ENCODE measurements at regions not wholly inside any gene's neighbourhood (a gene's known extent, or its start where the extent isn't known, plus 50 kb on each side); places are given as distances from the start of the nearest gene placed in this dataset.

GRCh38 chr11:19407677-19408270 lies 167.0 kb upstream of the E2F8 start:
- H3K4me3 ChIP-seq (ENCODE audit: low read length): no peak overlapping the region
- no peaks in the 10 kb centered on the region for H3K79me2 ChIP-seq (ENCODE audit: low read length)
- no peaks in the 10 kb centered on the region for H3K36me3 ChIP-seq (replicated peaks; ENCODE audit: low read depth, low read length)
- TF ChIP-seq CTCF (IDR thresholded peaks at IDR 0.05; ENCODE audit: low read depth, low read length) (no peak), EZH2phosphoT487 (IDR thresholded peaks at IDR 0.05; ENCODE audit: low read depth) (no peak)
- H4K20me1 ChIP-seq (ENCODE audit: insufficient read depth, low read length): peaks cover 20% of the 10 kb centered on the region
- no peak overlapping the region for H3K27ac ChIP-seq (ENCODE audit: low read length)
- H3K4me2 ChIP-seq (ENCODE audit: low read length): no peak overlapping the region
- no peak overlapping the region for H2AFZ ChIP-seq (ENCODE audit: low read depth, low read length)
- no peak overlapping the region for H3K9ac ChIP-seq (ENCODE audit: low read length)
- no peaks in the 10 kb centered on the region for H3K9me3 ChIP-seq (ENCODE audit: insufficient read depth, low read length)
- peaks cover 13% of the 10 kb centered on the region for H3K4me1 ChIP-seq (ENCODE audit: low read length)
- H3K27me3 ChIP-seq (ENCODE audit: low read depth, low read length): peaks cover 83% of the 10 kb centered on the region

- H3K9me3 ChIP-seq (ENCODE audit: insufficient read depth, low read length): no peaks in the 10 kb centered on the region
- H2AFZ ChIP-seq (ENCODE audit: low read depth, low read length): no peak overlapping the region
- H3K9ac ChIP-seq (ENCODE audit: low read length): no peak overlapping the region
- peaks cover 13% of the 10 kb centered on the region for H3K4me1 ChIP-seq (ENCODE audit: low read length)
- no peaks in the 10 kb centered on the region for H3K36me3 ChIP-seq (replicated peaks; ENCODE audit: low read depth, low read length)
- no peak overlapping the region for H3K4me3 ChIP-seq (ENCODE audit: low read length)
- peaks cover 88% of the 10 kb centered on the region for H3K27me3 ChIP-seq (ENCODE audit: low read depth, low read length)
- H3K27ac ChIP-seq (ENCODE audit: low read length): no peak overlapping the region
- H4K20me1 ChIP-seq (ENCODE audit: insufficient read depth, low read length): peaks cover 19% of the 10 kb centered on the region
- TF ChIP-seq CTCF (IDR thresholded peaks at IDR 0.05; ENCODE audit: low read depth, low read length) (no peak), EZH2phosphoT487 (IDR thresholded peaks at IDR 0.05; ENCODE audit: low read depth) (no peak)
- H3K79me2 ChIP-seq (ENCODE audit: low read length): no peaks in the 10 kb centered on the region
- no peak overlapping the region for H3K4me2 ChIP-seq (ENCODE audit: low read length)
Observed at GRCh38 chr11:19405966-19406365, 165.2 kb upstream of the E2F8 start.

GRCh38 chr11:19404787-19405186 lies 164.0 kb upstream of the E2F8 start:
- H3K27me3 ChIP-seq (ENCODE audit: low read depth, low read length): peaks cover 88% of the 10 kb centered on the region
- no peaks in the 10 kb centered on the region for H3K79me2 ChIP-seq (ENCODE audit: low read length)
- H2AFZ ChIP-seq (ENCODE audit: low read depth, low read length): no peak overlapping the region
- no peak overlapping the region for H3K9ac ChIP-seq (ENCODE audit: low read length)
- no peak overlapping the region for H3K27ac ChIP-seq (ENCODE audit: low read length)
- TF ChIP-seq CTCF (IDR thresholded peaks at IDR 0.05; ENCODE audit: low read depth, low read length) (no peak), EZH2phosphoT487 (IDR thresholded peaks at IDR 0.05; ENCODE audit: low read depth) (no peak)
- no peak overlapping the region for H3K4me3 ChIP-seq (ENCODE audit: low read length)
- H4K20me1 ChIP-seq (ENCODE audit: insufficient read depth, low read length): peaks cover 9% of the 10 kb centered on the region
- no peak overlapping the region for H3K4me2 ChIP-seq (ENCODE audit: low read length)
- peaks cover 4% of the 10 kb centered on the region for H3K4me1 ChIP-seq (ENCODE audit: low read length)
- no peaks in the 10 kb centered on the region for H3K36me3 ChIP-seq (replicated peaks; ENCODE audit: low read depth, low read length)
- H3K9me3 ChIP-seq (ENCODE audit: insufficient read depth, low read length): no peaks in the 10 kb centered on the region

GRCh38 chr11:19403196-19403895 lies 162.6 kb upstream of the E2F8 start:
- Histone ChIP-seq H3K9me3 (ENCODE audit: insufficient read depth, low read length) (no peaks in the 10 kb centered on the region), H4K20me1 (ENCODE audit: insufficient read depth, low read length) (peaks cover 3% of the 10 kb centered on the region), H3K27ac (ENCODE audit: low read length) (no peak overlapping the region), H3K4me1 (ENCODE audit: low read length) (no peaks in the 10 kb centered on the region), H3K79me2 (ENCODE audit: low read length) (no peaks in the 10 kb centered on the region), H3K4me3 (ENCODE audit: low read length) (no peak overlapping the region), H3K4me2 (ENCODE audit: low read length) (no peak overlapping the region), H3K27me3 (ENCODE audit: low read depth, low read length) (peaks cover 87% of the 10 kb centered on the region), H3K36me3 (replicated peaks; ENCODE audit: low read depth, low read length) (no peaks in the 10 kb centered on the region), H2AFZ (ENCODE audit: low read depth, low read length) (no peak overlapping the region), H3K9ac (ENCODE audit: low read length) (no peak overlapping the region)
- TF ChIP-seq CTCF (IDR thresholded peaks at IDR 0.05; ENCODE audit: low read depth, low read length): no peak
- no peak for TF ChIP-seq EZH2phosphoT487 (IDR thresholded peaks at IDR 0.05; ENCODE audit: low read depth)
